Fibroblast of the aortic adventitia (primary cell): ENCODE measurements at regions not wholly inside any gene's neighbourhood (a gene's known extent, or its start where the extent isn't known, plus 50 kb on each side); places are given as distances from the start of the nearest gene placed in this dataset.

Experiments used
- DNase-seq: peaks from one replicate; pipeline ENCODE4 v3.0.0-alpha.2; 2010; ENCODE audit warnings: low read depth
- H3K4me3 ChIP-seq: 2 replicates; pipeline ENCODE4 v1.5.1; 2011; ENCODE audit warnings: low read depth, mild to moderate bottlenecking, control low read depth, low read length, moderate library complexity
- TF ChIP-seq, protein P1 (sequence below): IDR thresholded peaks from 2 replicates; pipeline ENCODE4 v1.5.1; 2011; ENCODE audit warnings: mild to moderate bottlenecking, low read length, control low read depth, inconsistent platforms; ENCODE audit not compliant: insufficient read depth

DNA sequence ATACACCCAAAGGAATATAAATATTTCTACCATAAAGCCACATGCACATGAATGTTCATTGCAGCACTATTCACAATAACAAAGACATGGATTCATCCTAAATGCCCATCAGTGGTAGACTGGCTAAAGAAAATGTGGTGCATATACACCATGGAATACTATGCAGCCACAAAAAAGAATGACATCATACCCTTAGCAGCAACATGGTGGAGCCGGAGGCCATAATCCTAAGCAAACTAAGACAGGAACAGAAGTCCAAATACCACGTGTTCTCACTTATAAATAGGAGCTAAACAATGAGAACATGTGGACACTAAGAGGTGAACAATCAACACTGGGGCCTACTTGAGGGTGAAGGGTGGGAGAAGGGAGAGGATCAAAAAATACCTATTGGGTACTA, 198.5 kb downstream of the BMP4 start:
- TF ChIP-seq, protein P1, sequence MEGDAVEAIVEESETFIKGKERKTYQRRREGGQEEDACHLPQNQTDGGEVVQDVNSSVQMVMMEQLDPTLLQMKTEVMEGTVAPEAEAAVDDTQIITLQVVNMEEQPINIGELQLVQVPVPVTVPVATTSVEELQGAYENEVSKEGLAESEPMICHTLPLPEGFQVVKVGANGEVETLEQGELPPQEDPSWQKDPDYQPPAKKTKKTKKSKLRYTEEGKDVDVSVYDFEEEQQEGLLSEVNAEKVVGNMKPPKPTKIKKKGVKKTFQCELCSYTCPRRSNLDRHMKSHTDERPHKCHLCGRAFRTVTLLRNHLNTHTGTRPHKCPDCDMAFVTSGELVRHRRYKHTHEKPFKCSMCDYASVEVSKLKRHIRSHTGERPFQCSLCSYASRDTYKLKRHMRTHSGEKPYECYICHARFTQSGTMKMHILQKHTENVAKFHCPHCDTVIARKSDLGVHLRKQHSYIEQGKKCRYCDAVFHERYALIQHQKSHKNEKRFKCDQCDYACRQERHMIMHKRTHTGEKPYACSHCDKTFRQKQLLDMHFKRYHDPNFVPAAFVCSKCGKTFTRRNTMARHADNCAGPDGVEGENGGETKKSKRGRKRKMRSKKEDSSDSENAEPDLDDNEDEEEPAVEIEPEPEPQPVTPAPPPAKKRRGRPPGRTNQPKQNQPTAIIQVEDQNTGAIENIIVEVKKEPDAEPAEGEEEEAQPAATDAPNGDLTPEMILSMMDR: no peak
- no peak for DNase-seq
- no peak overlapping the region for H3K4me3 ChIP-seq

DNA sequence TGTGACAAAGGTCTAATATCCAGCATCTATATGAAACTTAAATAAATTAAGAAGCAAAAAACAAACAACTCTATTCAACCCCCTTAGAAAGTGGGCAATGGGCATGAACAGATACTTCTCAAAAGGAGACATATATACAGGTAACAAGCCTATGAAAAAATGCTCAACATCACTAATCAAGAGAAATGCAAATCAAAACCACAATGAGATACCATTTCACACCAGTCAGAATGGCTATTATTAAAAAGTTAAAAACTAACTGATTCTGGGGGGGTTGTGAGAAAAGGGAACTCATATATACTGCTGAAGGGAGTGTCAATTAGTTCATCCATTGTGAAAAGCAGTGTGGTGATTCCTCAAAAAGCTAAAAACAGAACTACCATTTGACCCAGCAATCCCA, 198.9 kb downstream of the BMP4 start:
- TF ChIP-seq, protein P1: no peak
- H3K4me3 ChIP-seq: no peak overlapping the region
- no peak for DNase-seq

DNA sequence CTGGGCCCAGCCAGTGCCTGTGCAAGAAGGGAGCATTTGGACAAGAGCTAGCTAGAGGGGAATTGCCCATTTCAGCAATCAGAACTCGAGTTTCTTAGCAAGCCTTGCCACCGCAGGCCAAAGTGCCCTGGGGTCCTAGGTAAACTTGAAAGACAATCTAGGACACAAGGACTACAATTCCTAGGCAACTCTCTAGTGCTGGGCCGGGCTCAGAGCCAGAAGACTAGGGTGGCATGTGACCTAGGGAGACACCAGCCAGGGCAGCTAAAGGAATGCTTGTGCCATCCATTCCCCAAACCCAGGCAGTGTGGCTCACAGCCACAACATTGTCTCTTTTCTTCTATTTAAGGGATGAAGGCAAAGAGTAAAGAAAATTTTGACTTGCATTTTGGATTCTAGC, 205.0 kb downstream of the BMP4 start:
- TF ChIP-seq, protein P1: no peak
- DNase-seq: no peak
- H3K4me3 ChIP-seq: no peak overlapping the region

DNA sequence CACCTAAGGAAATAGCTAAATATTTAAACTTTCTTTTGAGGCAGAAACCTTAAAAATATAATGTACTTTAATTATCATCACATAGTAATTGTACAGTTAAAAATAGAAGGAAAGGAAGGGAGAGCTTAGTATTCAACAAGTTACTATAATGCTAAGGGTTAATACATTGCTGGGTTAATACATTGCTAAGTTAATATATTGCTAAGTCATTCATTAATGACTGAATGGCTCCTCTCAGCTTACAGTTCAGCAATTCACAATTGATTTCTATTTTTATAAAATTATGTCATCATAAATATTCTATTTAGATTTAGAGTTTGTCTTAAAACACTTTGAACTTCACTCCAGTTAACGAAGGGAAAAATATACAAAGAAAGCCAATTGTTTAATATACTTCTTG, 207.9 kb downstream of the BMP4 start:
- H3K4me3 ChIP-seq: no peak overlapping the region
- TF ChIP-seq, protein P1: no peak

DNA sequence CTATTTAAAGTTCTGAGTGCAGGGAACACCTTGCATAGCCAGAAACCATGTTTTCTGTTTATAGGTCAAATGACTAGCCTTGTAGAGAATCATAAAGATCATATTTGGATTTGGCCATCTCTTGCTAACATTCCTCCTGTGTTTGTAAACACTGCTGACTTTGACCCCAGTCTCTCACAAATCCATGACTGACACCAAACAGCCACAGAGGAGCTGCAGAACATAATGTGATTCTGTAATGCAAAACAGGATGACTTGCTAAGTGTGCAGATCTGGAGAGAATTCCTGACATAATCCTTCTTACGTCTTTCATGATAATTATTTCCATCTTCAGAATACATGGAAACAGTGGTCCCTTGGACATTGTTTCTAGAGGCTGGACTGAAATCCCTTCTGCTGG, 211.8 kb downstream of the BMP4 start:
- TF ChIP-seq, protein P1: no peak
- no peak overlapping the region for H3K4me3 ChIP-seq
- DNase-seq: no peak

More for the DNA sequence above, 207.9 kb downstream of the BMP4 start:
- DNase-seq: no peak

DNA sequence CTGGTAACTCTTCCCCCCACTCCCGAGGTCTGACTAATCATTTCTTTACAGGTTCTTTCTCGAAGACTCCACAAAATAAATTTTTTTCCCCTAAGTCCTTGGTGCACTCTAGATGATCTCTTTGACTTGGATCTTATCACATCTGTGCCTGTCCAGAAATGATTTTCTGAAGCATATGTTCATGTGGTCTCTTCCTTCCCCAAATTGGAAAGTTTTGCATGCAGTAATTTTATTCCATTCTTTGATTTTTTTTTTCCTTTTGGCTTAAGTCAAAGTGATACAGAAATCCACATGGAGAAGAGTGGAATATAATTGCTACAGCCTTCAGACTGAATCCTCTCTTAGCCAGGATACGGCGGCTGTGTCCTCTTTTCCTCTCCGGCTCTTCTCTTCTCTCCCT, 213.3 kb downstream of the BMP4 start:
- TF ChIP-seq, protein P1: no peak
- H3K4me3 ChIP-seq: no peak overlapping the region
- no peak for DNase-seq

DNA sequence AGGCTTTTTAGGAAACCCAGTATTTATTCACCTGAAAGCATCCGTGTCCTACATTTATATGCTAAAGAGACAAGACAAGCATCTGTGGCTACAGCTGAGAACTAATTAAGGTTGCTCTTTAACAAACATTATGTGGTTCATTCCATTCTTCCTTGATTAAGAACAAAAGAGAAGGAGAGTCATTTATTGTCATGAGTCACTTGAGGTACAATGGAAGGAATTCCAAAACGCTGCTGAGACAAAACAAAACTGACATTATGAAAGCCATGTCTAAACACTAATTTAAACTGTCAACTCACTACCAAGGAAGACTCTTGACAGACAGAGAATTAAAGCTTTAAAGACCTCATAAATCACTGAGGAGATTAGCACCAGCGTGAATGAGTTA, 214.4 kb downstream of the BMP4 start:
- no peak for DNase-seq
- H3K4me3 ChIP-seq: no peak overlapping the region
- TF ChIP-seq, protein P1: no peak
